SJSA1 (cell line): ENCODE measurements at regions not wholly inside any gene's neighbourhood (a gene's known extent, or its start where the extent isn't known, plus 50 kb on each side); places are given as distances from the start of the nearest gene placed in this dataset.

ENCODE experiments used
- DNase-seq, 2 experiments: peaks; one replicate each; pipeline ENCODE4 v3.0.0-alpha.2; 2015 to 2020; ENCODE audit warnings: low spot score in 2 of 2, low read depth in 1 of 2
- H3K27ac ChIP-seq: fragments of 250-450 bp; sonication (Bioruptor Pico); 2 replicates; pipeline ENCODE4 v1.5.1; 2020; ENCODE audit warnings: mild to moderate bottlenecking, moderate library complexity
- H3K27me3 ChIP-seq: fragments of 250-450 bp; sonication (Bioruptor Pico); replicated peaks from 2 replicates; pipeline ENCODE4 v1.5.1; 2020; ENCODE audit warnings: mild to moderate bottlenecking, moderate library complexity
- H3K36me3 ChIP-seq: fragments of 250-450 bp; sonication (Bioruptor Pico); 2 replicates; pipeline ENCODE4 v1.5.1; 2020; ENCODE audit warnings: mild to moderate bottlenecking
- H3K4me1 ChIP-seq: fragments of 250-450 bp; sonication (Bioruptor Pico); replicated peaks from 2 replicates; pipeline ENCODE4 v1.6.1; 2021; ENCODE audit warnings: mild to moderate bottlenecking
- H3K4me3 ChIP-seq: fragments of 250-450 bp; sonication (Bioruptor Pico); 2 replicates; pipeline ENCODE4 v1.5.1; 2020; ENCODE audit warnings: mild to moderate bottlenecking
- H3K9me3 ChIP-seq: fragments of 250-450 bp; sonication (Bioruptor Pico); replicated peaks from 2 replicates; pipeline ENCODE4 v1.5.1; 2020; ENCODE audit warnings: mild to moderate bottlenecking

DNA sequence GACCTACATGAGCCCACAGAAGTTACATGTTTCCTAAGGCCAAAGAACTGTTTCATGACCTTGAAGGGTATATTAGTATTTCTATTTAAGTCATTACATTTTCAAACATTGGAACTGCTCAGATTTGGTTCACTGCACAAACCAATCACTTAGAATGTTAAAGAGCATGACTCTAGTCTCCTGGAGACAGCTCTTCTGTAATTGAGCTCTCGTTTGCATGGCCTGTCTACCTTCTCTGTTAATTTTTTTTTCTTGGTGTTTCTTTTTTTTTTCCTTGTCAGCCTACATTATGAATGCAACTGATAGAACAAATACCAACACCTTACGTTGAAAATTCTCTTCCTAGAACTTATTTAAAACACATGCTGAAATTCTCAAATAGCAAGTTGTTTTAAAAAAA lies 860.2 kb upstream of the MAP3K7 start:
- Histone ChIP-seq H3K27me3 (no peaks in the 10 kb centered on the region), H3K27ac (no peak overlapping the region), H3K9me3 (no peaks in the 10 kb centered on the region), H3K4me1 (peaks cover 27% of the 10 kb centered on the region), H3K36me3 (no peaks in the 10 kb centered on the region), H3K4me3 (no peak overlapping the region)
- DNase-seq, result no peak

DNA sequence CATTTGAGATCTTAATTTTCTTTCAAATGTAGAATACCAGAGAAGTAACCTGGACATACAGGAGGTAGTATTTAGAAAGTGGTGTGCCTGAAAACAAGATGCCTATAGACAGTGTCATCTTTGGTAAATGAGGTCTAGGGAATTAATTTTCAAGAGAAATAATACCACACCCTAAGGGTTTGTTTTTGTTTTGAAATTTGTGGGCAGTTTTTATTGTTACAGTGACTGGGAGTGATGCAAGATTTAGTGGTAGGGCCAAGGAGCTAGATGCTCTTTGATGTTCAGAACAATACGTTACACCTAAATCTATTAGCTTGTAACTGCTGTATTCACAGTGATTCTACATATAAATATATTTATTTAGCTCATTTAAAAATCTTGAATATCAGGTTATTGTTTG lies 856.5 kb upstream of the MAP3K7 start:
- Histone ChIP-seq H3K4me1 (peaks cover 29% of the 10 kb centered on the region), H3K4me3 (no peak overlapping the region), H3K27me3 (no peaks in the 10 kb centered on the region), H3K36me3 (no peaks in the 10 kb centered on the region), H3K9me3 (no peaks in the 10 kb centered on the region), H3K27ac (no peak overlapping the region)
- no peak for DNase-seq

DNA sequence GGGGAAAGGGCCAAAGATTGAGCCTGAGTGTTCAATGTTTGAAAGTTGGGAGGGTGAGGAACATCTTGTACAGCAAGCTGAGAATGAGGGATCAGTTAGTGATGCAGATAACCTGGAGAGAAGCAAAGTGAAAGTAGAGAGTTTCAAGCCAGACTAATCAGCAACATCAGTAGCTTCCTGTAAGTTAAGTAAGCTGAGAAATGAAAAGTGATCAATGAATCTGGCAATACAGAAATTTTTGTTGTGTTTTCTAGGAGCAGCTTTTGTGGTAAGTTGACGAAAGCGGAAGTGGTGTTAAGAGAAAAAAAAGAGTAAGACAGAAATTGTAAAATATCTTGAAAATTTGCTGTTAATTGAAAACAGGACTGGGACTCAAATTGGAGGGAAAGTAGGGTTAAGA lies 855.5 kb upstream of the MAP3K7 start:
- DNase-seq, result no peak
- Histone ChIP-seq H3K4me1 (peaks cover 32% of the 10 kb centered on the region), H3K36me3 (no peaks in the 10 kb centered on the region), H3K4me3 (no peak overlapping the region), H3K27me3 (no peaks in the 10 kb centered on the region), H3K9me3 (no peaks in the 10 kb centered on the region), H3K27ac (no peak overlapping the region)

DNA sequence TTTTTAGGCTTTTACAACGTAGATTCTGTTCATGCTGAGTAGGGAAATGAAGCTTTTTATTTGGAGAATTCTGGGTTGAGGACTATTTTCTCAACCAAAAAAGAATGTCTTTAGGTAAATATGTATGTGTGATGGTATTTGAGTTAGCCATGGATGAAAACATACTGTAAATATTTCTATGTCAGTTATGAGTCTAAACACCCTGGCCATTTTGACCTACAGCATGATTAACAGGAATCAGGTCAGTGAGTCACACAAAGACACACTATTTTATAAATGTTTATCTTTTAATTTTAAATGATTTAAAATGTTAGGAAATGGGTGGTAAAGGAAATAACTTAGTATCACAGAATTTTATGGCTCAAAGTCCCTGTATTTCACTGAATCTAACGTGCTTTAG lies 851.7 kb upstream of the MAP3K7 start:
- peak in 1 of 2 experiments; percentile 41 for DNase-seq
- Histone ChIP-seq H3K27ac (peak overlapping the region; percentile 13; the same call in 1 of the 2 replicates), H3K9me3 (no peaks in the 10 kb centered on the region), H3K27me3 (no peaks in the 10 kb centered on the region), H3K36me3 (no peaks in the 10 kb centered on the region), H3K4me3 (no peak overlapping the region), H3K4me1 (peaks cover 53% of the 10 kb centered on the region)

DNA sequence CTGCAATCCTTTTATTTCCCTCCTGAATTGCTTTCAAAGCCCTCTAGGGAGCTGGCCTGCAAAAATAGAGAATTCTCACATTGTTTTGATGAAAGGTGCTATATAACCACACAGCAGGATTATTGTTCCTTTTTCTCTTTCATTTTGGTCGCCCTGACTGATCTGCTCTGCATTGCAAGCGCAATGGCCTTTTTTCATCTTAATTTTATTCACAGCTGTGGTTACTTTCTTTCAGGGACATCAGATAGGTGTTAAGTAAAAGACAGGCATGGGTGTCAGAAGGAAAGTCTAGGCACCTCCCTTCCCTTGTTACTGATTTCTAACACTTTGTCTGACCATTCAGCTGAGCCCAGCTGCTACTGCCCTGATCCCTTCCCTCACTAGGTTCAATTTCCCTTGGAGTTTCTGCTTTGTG lies 850.5 kb upstream of the MAP3K7 start:
- no peaks in the 10 kb centered on the region for H3K36me3 ChIP-seq
- no peaks in the 10 kb centered on the region for H3K9me3 ChIP-seq
- DNase-seq, result no peak
- H3K4me1 ChIP-seq, result peaks cover 52% of the 10 kb centered on the region
- no peak overlapping the region for H3K27ac ChIP-seq
- H3K27me3 ChIP-seq, result no peaks in the 10 kb centered on the region
- no peak overlapping the region for H3K4me3 ChIP-seq

DNA sequence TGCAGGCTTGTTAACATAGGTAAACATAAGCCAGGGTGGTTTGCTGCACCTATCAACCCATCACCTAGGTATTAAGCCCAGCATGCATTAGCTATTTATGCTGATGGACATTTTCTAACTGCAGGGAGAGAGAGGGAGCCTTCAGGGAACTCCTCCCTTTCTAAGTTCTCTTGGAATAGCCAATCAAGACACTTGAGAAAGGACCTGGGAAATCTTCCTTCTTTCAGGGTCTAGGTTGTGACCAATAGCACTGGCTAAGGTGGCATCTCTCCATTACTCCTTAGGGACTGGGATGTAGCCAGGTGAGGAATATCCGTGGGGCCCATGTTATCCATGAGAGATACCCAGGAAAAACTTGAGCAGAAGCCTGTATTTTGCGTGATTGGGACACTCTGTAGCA lies 849.6 kb upstream of the MAP3K7 start:
- Histone ChIP-seq H3K36me3 (no peaks in the 10 kb centered on the region), H3K9me3 (no peaks in the 10 kb centered on the region), H3K27ac (no peak overlapping the region), H3K27me3 (no peaks in the 10 kb centered on the region), H3K4me1 (peaks cover 52% of the 10 kb centered on the region), H3K4me3 (no peak overlapping the region)
- no peak for DNase-seq

DNA sequence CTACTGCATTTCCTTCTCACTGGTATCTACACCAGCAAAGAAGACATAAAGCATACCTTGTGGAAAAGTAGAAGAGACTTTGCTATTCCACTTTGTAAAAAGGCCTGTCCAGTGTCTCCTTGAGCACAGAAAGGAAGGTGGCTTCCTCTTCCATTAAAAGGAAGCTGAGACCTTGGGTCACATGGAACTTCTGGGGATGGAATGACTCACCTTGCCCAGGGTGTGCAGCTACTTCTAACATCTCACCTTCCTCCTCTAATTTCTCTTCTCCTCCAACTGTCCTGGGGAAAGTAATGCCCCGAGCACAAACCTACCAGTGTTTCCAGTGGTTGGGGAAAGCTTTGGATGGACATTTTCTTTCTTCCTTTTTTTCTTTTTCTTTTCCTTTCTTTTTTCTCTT lies 848.8 kb upstream of the MAP3K7 start:
- no peaks in the 10 kb centered on the region for H3K9me3 ChIP-seq
- H3K4me3 ChIP-seq, result no peak overlapping the region
- no peaks in the 10 kb centered on the region for H3K36me3 ChIP-seq
- no peak for DNase-seq
- no peaks in the 10 kb centered on the region for H3K27me3 ChIP-seq
- no peak overlapping the region for H3K27ac ChIP-seq
- H3K4me1 ChIP-seq, result peaks cover 52% of the 10 kb centered on the region

DNA sequence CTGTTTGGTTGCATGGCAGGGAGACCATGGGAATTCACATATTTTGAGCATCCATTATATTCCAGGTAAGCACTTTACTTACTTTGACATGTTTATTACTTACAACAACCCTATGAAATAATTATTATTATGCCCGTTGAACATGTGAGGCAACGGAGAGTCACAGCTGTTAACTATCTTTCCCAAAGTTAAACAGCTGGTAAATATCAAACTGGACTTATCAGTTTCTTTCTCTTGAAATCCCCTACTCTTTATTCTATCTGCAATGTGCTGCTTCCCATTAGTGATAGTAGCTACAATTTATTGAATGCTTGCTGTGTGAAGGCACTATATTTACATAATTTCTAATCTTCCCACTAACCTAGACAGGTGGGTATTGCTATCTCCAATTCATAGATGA lies 847.7 kb upstream of the MAP3K7 start:
- no peaks in the 10 kb centered on the region for H3K9me3 ChIP-seq
- no peak overlapping the region for H3K27ac ChIP-seq
- no peak for DNase-seq
- no peak overlapping the region for H3K4me3 ChIP-seq
- no peaks in the 10 kb centered on the region for H3K36me3 ChIP-seq
- peaks cover 46% of the 10 kb centered on the region for H3K4me1 ChIP-seq
- no peaks in the 10 kb centered on the region for H3K27me3 ChIP-seq

DNA sequence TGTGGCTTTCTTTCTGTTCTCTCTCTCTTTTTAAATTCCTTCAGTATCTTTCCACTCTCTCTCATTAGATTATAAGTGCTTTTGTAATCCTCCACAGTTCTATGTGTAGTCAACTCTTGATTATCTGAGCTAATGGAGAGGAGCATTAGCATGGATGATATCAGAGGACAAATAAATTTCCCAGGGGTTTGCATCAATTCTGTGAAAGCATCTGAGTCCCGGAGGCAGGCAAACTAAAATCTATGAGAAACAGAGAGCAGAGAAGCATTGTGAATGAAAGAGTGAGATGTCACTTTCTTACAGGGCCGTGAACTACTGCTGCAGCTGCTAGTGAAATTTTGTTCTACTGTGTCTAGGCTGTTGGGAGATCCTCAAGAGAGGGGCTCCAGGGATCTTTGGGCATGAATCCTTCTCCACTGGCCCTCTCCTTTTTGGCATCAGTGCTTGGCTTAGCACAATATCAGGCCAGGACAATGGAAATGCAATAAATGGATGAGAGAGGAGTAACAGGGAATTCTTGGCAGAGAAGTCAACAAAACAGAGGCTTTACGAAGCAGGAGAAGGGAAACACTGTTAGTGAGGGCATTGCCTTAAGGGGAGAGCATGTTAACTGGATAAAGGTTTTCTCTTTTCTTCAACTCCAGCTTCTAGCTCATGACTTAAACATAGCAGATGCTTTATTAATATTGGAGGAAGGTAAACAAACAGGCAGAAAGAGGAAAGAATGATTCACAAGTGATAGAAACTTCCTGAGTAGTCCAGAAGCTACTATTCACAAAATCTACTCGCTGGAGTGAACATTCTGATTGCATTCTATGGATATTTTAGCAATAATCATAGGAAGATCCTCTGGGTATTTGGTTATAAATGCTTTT lies 847.0 kb upstream of the MAP3K7 start:
- Histone ChIP-seq H3K27ac (no peak overlapping the region), H3K4me3 (no peak overlapping the region), H3K9me3 (no peaks in the 10 kb centered on the region), H3K36me3 (no peaks in the 10 kb centered on the region), H3K4me1 (peaks cover 39% of the 10 kb centered on the region), H3K27me3 (no peaks in the 10 kb centered on the region)
- peak in 1 of 2 experiments; percentile 10 for DNase-seq

DNA sequence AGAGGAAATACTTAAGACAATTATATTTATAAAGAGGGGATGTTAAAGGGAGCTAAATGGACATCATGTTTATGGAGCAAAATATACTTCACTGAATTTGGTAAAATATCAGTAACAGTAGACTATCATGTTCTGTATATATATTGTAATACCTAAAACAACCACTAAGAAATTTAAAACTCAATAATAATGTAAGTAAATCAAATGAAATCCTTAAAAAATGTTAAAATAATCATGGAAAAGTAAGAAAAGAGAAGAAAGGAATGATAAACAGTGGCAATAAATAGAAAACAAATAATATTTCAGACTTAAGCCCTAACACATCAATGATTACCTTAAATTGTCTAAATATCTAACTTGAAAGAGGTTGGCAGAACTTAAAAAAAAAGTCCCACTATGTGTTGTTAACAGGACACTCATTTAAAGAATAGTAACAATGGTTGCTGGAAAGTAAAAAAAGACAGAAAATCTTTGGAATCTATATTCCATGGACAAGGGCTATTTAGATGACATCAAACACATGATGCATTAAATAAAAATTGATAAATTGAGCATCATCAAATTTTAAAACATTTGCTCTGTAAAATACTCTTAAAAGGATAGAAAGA lies 842.2 kb upstream of the MAP3K7 start:
- no peaks in the 10 kb centered on the region for H3K27me3 ChIP-seq
- H3K9me3 ChIP-seq, result no peaks in the 10 kb centered on the region
- no peak overlapping the region for H3K4me3 ChIP-seq
- peaks cover 7% of the 10 kb centered on the region; the same call in 1 of the 2 replicates for H3K4me1 ChIP-seq
- H3K27ac ChIP-seq, result no peak overlapping the region
- no peak for DNase-seq
- no peaks in the 10 kb centered on the region for H3K36me3 ChIP-seq

DNA sequence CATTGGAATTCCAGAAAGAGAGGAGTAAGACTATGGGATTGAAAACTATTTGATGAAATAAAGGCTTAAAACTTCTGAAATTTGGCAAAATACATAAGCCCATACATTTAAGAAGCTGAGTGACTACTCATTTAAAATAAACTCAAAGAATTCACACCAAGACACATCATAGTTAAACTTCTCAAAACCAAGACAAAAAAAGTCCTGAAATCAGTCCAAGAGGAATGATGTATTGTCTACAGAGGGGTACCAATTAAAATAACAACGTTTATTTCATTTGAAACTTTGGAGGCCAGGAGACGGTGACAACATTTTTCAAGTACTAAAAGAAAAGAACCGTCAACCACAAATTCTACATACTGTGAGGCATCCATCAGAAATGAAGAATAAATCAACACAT lies 841.4 kb upstream of the MAP3K7 start:
- H3K27me3 ChIP-seq, result no peaks in the 10 kb centered on the region

DNA sequence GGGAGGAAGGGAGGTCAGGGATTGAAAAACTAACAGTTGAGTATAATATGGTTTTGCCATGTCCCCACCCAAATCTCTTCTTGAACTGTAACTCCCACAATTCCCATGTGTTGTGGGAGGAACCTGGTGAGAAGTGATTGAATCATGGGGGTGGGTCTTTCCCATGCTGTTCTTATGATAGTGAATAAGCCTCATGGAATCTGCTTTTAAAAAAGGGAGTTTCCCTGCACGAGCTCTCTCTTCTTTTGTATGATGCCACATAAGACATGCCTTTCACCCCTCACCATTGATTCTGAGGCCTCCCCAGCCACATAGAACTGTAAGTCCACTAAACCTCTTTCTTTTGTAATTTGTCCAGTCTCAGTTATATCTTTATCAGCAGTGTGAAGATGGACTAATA lies 833.4 kb upstream of the MAP3K7 start:
- no peak for DNase-seq
- H3K9me3 ChIP-seq, result no peaks in the 10 kb centered on the region
- no peak overlapping the region for H3K27ac ChIP-seq
- no peaks in the 10 kb centered on the region for H3K36me3 ChIP-seq
- no peaks in the 10 kb centered on the region for H3K27me3 ChIP-seq
- H3K4me1 ChIP-seq, result no peaks in the 10 kb centered on the region; the same call in 1 of the 2 replicates
- no peak overlapping the region for H3K4me3 ChIP-seq

More for the DNA sequence above, 841.4 kb upstream of the MAP3K7 start:
- Histone ChIP-seq H3K27ac (no peak overlapping the region), H3K9me3 (no peaks in the 10 kb centered on the region), H3K4me1 (no peaks in the 10 kb centered on the region), H3K36me3 (no peaks in the 10 kb centered on the region), H3K4me3 (no peak overlapping the region)
- no peak for DNase-seq

DNA sequence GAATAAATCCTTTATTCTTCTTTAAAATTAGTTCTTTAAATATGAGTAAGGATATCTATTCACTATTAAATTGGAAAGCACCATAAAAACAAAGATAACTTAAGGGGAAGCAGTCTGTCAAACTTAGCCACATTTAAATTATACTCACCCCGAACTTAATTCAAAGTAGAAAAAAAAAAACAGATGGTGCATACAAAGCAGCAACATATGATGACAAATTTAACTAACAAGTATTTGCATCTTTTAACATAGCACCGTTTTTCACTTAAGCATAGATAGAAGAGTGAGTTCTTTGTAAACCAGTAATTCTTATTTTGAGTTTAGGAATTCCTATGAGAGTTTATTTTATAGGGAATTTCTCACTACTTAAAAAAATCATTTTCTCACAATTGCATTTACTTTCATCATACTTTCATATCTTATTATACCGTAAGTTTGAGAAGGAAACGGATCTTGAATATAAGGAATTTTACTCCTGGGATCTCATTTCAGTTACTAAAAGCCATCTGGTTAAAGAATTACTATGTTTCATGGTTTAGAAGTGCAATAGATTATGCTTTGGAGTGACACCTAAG lies 828.2 kb upstream of the MAP3K7 start:
- Histone ChIP-seq H3K4me3 (no peak overlapping the region), H3K36me3 (no peaks in the 10 kb centered on the region), H3K9me3 (no peaks in the 10 kb centered on the region), H3K27me3 (no peaks in the 10 kb centered on the region), H3K4me1 (no peaks in the 10 kb centered on the region; the same call in 1 of the 2 replicates), H3K27ac (no peak overlapping the region)
- DNase-seq, result no peak

DNA sequence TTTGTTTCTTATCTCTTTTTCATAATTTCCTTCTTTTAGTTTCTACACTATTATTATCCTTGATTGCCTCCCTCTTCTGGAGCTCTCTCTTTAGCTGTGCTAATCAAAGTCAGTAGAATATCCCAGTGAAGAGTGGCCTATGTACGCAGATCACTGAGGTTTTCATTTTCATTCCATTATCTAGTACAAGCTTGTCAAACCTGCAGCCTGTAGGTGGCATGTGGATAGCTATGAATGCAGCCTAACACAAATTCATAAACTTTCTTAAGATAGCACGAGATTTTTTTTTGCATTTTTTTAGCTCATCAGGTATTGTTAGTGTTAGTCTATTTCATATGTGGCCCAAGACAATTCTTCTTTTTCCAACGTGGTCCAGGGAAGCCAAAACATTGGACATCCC lies 825.7 kb upstream of the MAP3K7 start:
- Histone ChIP-seq H3K36me3 (no peaks in the 10 kb centered on the region), H3K4me3 (no peak overlapping the region), H3K27me3 (no peaks in the 10 kb centered on the region), H3K4me1 (no peaks in the 10 kb centered on the region), H3K27ac (no peak overlapping the region), H3K9me3 (no peaks in the 10 kb centered on the region)
- DNase-seq, result no peak
